NCI-H2196 (cell line): ENCODE measurements at regions not wholly inside any gene's neighbourhood (a gene's known extent, or its start where the extent isn't known, plus 50 kb on each side); places are given as distances from the start of the nearest gene placed in this dataset.
A peak's percentile ranks its signal among the peaks of the same experiment; 100 is the strongest.
"Not testable (repeated sequence)": the region's sequence is repeated elsewhere in the genome, so short reads cannot be mapped to it uniquely, and the experiment has no call there.

ENCODE experiments used
- DNase-seq: peaks from one replicate; lab custom pipeline; 2025; ENCODE audit not compliant: unreplicated experiment; lab: John Stamatoyannopoulos, UW

- DNase-seq, result no peak
These were observed 51.8 kb upstream of the ENPEP start for GRCh38 chr4:110424144-110424543.

- no peak for DNase-seq
These were observed 57.3 kb upstream of the ENPEP start for GRCh38 chr4:110418641-110419040.

GRCh38 chr4:110417136-110417535, 58.8 kb upstream of the ENPEP start:
- DNase-seq, result no peak

- DNase-seq, result no peak
These were observed 60.5 kb upstream of the ENPEP start for GRCh38 chr4:110415478-110415877.

- no peak for DNase-seq
These were observed 60.9 kb upstream of the ENPEP start for GRCh38 chr4:110415041-110415440.

- DNase-seq, result no peak
These were observed 61.4 kb upstream of the ENPEP start for GRCh38 chr4:110414561-110414920.

- DNase-seq, result not testable (repeated sequence)
These were observed 62.0 kb upstream of the ENPEP start for GRCh38 chr4:110413807-110414560.

GRCh38 chr4:110412354-110413065, 63.4 kb upstream of the ENPEP start:
- DNase-seq, result no peak

GRCh38 chr4:110411574-110412011, 64.4 kb upstream of the ENPEP start:
- peak; percentile 19 for DNase-seq

GRCh38 chr4:110410853-110411573, 64.9 kb upstream of the ENPEP start:
- not testable (repeated sequence) for DNase-seq

GRCh38 chr4:110400086-110400485, 75.9 kb upstream of the ENPEP start:
- no peak for DNase-seq

GRCh38 chr4:110399046-110399445, 76.9 kb upstream of the ENPEP start:
- DNase-seq, result not testable (repeated sequence)

GRCh38 chr4:110396963-110397362, 79.0 kb upstream of the ENPEP start:
- DNase-seq, result no peak

- DNase-seq, result no peak
These were observed 80.5 kb upstream of the ENPEP start for GRCh38 chr4:110395421-110395820.

GRCh38 chr4:110394871-110395270, 81.1 kb upstream of the ENPEP start:
- DNase-seq, result no peak

GRCh38 chr4:110381784-110382183, 94.2 kb upstream of the ENPEP start:
- no peak for DNase-seq

- DNase-seq, result no peak
These were observed 103.5 kb upstream of the ENPEP start for GRCh38 chr4:110372485-110372884.

GRCh38 chr4:110371016-110371770, 104.8 kb upstream of the ENPEP start:
- no peak for DNase-seq

GRCh38 chr4:110368409-110368808, 107.5 kb upstream of the ENPEP start:
- DNase-seq, result no peak

GRCh38 chr4:110367156-110367555, 108.8 kb upstream of the ENPEP start:
- DNase-seq, result no peak

GRCh38 chr4:110365761-110366160, 110.2 kb upstream of the ENPEP start:
- DNase-seq, result no peak
